ENCODE measurements at regions not wholly inside any gene's neighbourhood (a gene's known extent, or its start where the extent isn't known, plus 50 kb on each side); places are given as distances from the start of the nearest gene placed in this dataset.
A peak's percentile ranks its signal among the peaks of the same experiment; 100 is the strongest.

DNA sequence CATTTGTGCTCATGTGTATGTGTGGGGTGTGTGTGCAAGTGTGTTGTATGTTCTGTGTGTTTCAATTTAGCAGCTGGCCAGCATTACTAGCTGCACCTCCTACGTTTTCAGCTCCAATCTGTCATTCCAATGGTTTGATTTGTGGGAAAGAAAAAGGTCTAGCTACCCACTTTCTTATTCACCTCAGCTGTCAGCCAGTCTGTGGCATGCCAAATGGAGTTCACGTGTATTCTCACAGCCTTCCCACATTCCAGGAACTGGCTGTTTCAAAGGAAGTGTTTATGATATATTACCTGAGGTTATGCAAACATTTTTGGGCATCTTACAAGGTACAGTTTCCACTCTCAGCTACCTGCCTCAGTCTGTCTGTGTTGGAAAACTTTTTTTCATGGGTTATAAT is 220.2 kb upstream of the CPNE8 start:
- no peak for DNase-seq (ENCODE audit: low read depth in 2 of 2)

DNA sequence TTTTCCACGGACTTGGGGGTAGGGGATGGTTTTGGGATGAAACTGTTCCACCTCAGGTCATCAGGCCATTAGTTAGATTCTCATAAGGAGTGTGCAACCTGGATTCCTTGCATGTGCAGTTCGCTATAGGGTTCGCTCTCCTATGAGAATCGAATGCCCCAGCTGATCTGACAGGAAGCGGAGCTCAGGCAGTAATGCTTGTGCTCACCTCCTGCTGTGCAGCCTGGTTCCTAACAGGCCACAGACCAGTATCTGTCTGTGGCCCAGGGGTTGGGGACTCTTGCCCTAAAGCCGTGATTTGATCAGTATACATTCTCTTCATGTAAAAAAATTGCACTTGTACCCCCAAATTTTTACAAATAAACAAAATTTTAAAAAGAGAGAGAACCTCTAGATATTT is 219.4 kb upstream of the CPNE8 start:
- no peak for DNase-seq (ENCODE audit: low read depth in 2 of 2)

DNA sequence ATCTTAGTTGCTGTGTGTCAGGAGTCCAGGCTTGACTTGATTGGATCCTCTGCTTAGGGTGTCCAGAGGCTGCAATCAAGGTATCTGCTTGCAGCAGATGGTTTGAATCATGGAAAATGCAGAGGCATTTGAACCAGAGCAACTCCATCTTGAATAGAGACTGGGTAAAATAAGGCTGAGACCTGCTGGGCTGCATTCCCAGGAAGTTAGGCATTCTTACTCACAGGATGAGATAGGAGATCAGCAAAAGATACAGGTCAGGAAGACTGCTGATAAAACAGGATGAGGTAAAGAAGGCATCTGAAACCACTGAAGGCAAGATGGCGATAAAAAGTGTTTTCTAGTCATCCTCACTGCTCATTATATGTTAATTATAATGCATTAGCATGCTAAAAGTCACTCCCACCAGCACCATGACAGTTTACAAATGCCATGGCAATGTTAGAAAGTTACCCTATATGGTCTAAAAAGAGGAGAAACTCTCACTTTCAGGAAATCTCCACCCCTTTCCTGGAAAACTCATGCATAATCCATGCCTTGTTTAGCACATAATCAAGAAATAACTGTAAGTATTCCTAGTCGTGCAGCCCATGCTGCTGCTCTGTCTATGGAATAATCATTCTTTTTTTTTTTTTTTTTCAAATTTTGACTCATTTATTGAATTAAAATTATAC is 218.3 kb upstream of the CPNE8 start:
- no peak for DNase-seq (ENCODE audit: low read depth in 2 of 2)

DNA sequence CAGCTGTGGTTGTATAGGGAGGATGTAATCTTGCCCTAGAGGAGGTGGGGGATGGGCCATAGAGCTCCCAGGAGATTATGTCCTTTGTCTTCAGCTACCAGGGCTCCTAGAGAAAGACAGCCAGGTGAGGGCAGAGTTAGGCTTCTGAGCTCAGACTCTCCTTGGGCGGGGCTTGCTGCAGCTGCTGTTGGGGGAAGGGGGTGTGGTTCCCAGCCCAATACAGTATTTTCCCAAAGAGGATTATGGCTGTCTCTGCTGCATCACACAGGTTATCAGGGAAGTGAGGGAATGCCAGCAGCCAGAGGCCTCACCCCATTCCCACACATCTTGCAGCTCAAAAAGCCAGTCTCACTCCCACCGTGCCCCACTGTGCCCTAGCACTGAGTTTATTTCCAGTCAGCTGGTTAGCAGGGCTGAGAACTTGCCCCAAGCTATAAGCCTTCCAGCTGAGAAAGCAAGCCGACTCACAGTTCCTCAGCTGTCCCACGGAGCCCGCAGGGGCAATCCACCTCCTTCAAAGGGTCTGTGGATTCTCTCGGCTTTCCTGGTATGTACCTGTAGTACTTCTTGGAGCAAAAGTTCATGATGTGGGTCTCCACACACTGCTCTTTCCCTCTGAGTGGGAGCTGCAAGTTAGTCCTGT is 217.3 kb upstream of the CPNE8 start:
- no peak for DNase-seq (ENCODE audit: low read depth in 2 of 2)

DNA sequence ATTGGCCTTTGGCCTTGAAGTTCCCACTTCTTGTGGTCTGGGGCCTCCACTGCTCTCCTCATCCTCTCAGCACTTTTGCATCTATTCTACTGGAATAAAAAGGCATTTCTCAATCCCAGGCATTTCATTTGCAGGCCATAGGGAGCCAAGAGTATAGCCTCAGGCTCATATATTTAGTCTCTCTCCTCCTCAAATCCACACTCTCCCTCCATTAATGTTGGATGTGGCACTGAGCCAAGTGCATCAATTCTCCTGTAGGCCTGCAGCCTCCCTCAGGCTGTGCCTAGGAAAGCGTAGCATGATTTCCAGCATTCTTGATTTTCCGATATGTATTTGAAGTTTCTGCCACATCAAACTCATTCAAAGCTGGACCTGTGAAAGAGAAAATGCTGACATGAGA is 211.5 kb upstream of the CPNE8 start:
- DNase-seq (ENCODE audit: low read depth in 2 of 2), result no peak

DNA sequence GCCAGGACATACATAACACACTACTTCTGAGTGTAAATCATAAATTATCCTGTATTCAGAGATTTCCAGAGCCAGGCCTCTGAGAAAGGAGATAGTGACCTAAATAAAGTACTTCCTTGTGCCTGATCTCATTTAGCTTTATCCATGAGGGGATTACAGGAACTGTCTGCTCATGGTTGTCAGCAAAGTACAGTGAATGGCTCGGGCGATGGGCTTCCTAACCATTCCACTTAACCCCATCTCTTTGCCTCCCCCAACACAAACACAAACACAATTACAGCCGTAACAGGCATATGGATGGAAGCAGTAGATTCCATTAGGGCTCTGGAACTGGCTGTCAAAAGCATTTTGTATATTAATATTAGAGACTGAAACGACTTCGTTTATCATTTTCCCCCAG is 206.7 kb upstream of the CPNE8 start:
- DNase-seq (ENCODE audit: low read depth in 2 of 2), result no peak

DNA sequence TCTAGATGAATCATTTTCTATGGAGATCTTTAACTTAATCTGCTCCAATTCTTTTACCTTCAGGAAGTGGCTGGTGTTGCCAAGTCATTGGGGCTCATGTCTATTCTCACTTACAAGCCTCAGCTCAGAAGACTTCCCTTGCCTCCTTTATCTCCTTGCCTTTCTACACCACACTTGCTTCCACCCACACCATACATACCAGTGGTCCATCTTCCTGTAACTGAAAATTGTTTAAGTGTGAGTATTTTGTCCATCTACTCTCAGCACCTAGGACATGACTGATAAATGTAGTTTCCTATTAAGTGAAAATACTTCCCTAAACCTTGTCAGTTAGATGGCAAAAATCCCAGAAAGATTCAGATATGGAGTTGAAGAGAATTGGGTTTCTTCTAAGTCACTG is 199.7 kb upstream of the CPNE8 start:
- DNase-seq (ENCODE audit: low read depth in 2 of 2), result no peak

DNA sequence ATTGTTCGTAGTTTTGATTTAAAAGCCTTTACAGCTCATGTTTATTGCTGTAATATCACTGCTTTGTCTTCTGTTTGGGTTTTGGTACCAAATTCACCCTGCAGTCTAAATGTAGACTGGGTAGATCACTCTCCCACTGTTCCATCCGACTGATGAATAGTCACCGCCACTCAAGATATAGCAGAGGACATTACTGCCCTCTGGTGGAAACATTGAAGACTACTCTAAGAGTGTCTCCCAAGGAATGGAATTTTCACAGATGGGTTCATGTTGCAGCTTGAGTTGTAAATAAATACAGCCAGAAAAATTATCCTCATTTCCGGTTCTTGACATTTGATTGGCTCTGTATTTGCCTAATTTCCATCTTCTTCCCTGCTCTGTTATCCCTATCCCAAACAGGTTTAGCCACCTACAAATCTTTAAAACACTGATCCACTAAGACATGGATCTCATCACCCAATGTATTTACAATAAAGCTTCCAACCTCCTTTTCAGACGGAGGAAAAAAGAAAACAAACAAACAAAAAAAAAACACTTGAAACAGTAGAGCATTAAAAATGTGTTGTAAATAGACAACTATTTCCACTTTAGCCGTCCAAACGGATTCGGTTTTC is 198.3 kb upstream of the CPNE8 start:
- peak in 1 of 2 donors; percentile 2 for DNase-seq (ENCODE audit: low read depth in 2 of 2)

DNA sequence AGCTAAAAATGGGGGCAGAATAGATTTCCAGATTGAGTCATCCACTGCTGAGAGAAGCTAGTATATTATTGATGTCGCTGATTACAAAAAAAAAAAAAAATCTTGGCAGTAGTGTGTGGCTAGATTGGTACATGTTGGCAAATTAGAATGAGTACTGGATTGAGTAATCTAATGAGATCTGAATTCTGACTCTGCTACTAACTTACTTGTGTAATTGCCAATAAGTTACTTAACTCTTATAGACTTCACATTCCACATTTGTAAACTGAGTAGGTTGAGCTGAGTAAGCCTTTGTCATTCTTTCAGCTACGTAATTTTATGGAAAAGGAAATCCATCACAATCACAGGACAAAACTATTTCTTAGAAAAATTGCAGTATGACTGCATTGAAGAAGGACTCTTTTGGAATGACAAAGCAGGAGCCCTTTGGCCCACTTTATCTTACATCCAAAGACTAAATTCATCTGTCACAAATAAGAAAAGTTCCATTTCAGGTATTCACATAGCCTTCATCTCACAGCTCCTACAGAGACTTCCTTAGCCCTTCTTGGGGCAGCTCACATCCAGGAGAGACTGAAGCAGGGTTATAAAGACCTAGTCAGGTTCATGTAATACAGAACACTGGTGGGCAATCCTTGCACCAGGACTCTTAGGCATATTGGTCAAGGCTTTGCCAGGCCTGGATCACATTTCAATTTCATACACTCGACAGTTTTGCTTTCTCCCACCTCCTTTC is 197.3 kb upstream of the CPNE8 start:
- no peak for DNase-seq (ENCODE audit: low read depth in 2 of 2)

DNA sequence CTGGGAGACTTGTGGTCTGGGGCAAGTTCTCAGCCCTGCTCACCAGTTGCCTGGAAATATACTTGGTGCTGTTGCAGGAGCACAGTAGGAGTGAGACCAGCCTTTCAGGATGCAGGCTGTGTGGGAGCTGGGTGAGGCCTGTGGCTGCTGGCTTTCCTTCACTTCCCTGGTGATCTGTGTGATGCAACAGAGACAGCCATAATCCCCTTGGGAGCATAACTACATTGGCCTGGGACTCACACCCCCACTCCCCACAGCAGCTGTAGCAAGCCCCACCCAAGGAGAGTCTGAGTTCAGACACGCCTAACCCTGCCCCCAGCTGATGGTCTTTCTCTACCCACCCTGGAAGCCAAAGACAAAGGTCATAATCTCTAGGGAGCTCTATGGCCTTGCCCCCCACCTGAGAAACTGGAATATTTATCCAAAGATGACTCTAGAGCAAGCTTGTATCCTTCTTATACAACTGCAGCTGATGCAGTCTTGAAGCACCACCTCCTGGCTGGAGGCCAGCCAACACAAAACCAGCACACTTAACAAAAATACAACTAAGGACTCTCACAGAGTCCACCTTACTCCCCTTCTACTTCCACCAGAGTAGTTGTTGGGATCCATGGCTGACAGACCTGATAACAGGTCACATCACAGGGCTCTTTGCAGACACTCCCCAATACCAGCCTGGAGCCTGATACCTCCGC is 190.4 kb upstream of the CPNE8 start:
- DNase-seq (ENCODE audit: low read depth in 2 of 2), result no peak

DNA sequence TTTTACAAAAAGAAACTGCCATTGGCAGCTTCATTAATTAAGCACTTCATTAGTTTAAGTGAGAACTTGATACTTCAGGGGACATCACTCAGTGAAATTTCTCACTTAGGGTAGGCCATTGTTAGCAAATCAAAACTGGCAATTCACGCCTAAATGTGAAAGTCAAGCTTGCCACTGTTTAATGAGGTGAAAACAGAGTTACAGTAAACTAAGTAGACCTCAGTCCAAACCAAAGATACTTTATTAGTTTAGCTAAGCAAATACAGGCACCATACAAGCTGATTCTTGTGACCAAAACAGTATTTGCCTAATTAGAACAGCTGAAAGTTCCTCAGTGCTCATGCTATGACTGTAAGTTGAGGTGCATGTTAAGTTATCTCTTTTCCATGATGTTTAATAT is 176.5 kb upstream of the CPNE8 start:
- no peak for DNase-seq (ENCODE audit: low read depth in 2 of 2)

DNA sequence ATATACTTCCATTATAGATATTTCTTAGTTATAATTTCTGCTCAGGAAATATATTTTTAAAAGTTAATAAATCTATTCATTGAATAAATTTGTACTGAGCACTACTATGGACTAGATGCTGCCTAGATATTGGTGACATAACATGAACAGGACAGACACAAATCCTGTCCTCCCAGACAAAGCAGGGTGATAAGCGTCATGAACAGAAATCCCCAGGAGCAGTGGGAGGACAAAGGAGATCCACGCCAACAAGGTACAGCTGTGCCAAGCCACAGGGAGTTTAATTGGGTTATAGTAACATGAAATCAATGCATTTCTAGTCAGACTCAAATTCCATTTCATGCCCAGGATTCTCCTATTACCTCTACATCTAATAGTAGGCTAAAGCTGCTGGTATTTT is 171.8 kb upstream of the CPNE8 start:
- DNase-seq (ENCODE audit: low read depth in 2 of 2), result no peak

DNA sequence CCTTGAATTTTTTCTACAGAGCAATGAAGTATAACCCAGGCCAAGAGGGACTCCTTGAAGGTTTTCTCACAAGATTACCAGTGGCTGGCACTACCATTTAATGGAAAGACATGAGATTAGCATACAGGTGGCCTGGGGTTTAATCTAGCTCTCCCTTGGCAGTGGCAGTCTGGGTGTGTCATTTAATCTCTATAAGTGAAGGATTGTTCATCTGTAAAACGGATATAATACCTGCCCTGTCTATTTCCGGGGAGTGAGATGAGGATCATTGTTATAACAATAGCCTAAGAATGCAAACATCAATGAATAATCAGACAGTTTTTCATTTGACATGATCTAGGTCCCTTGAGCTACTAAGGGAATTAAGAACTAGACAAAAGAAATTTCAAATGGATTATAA is 168.7 kb upstream of the CPNE8 start:
- no peak for DNase-seq (ENCODE audit: low read depth in 2 of 2)

DNA sequence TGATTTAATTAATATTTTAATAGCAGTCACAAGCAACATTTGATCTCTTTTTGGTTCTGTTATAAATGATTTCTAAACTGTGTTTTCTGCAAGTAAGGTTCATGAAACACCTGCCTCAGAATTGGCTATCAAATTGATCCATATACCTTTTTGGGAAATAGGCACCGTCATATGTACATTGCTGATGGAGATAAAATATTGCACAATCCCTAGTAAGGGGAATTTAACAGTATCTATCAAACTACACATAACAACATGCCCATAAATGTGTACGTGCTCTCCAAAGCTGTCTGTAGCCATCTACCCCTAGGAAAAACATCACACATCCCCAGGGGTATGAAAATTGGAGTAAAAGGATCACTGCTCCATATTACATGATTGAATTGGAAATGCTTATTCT is 167.3 kb upstream of the CPNE8 start:
- no peak for DNase-seq (ENCODE audit: low read depth in 2 of 2)

DNA sequence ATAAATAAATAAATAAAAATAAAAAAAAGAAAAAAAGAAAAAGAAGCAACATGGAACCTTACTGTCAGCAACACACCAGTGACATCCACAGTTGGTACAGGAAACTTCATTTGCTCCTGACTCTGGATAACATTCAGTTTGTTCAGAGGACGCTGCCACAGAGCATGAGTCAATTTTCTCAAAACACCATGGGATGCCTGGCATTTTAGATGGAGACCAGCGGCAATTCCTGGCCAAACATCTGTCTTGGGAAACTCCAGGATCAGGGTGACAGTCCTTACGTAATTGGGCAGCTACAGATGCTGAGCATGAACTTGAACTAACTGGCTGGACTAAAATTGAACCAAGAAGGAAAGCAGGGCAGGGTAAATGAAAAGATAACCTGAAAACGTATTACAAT is 166.2 kb upstream of the CPNE8 start:
- no peak for DNase-seq (ENCODE audit: low read depth in 2 of 2)

DNA sequence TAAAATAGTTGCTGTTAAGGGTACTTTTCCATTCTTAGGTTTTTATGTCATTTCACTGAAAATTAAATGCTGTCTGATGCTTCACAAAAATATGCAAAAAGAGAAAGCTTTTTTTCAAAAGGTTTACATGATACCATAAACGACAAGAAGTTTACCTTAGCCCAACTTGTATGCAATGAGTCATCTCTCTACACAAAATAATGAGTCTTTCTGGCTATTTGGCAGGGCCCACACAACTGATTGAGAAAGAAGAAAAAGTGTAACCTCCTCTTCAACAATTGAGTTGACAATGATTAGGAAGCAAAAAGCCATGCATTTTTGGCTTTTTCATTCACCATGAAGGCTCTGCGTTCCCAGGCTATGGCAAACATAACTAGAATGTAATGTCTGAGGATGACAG is 165.4 kb upstream of the CPNE8 start:
- DNase-seq (ENCODE audit: low read depth in 2 of 2), result no peak

DNA sequence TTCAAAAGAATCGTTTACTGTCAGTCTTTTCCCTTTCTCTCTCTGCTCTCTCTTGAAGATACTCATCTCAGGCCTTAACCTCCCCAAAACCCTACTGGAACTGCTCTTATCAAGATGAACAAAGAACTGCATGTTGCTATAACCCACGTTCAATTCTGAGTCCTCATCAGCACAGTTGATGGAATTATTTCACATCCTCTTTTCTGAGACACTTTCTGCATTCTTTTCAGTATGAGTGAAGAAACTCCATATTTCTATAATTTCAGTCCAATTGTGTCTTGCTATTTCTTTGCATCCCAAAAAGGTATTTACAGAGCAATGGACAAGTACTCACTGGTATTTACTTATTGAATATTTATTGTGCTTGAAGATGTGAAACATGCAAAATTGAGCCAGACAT is 160.1 kb upstream of the CPNE8 start:
- no peak for DNase-seq (ENCODE audit: low read depth in 2 of 2)

DNA sequence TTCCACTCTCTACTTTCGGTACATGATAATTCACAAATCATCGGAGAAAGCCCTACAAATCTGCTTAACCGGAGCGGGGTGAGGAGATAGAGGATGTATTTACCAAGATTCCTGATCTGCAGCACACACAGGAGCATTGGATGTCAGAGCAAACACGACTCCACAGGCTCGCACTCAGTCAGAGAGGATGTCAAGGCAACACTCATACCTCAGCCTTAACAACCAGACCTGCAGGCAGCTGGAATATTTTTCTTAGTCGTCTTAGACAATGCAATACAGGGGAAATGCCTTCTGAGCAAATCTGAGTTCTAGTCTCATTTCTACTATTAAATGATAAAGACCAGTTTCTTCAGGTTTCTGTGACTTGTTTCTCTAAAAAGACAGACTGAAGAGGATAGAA is 159.3 kb upstream of the CPNE8 start:
- DNase-seq (ENCODE audit: low read depth in 2 of 2), result no peak

DNA sequence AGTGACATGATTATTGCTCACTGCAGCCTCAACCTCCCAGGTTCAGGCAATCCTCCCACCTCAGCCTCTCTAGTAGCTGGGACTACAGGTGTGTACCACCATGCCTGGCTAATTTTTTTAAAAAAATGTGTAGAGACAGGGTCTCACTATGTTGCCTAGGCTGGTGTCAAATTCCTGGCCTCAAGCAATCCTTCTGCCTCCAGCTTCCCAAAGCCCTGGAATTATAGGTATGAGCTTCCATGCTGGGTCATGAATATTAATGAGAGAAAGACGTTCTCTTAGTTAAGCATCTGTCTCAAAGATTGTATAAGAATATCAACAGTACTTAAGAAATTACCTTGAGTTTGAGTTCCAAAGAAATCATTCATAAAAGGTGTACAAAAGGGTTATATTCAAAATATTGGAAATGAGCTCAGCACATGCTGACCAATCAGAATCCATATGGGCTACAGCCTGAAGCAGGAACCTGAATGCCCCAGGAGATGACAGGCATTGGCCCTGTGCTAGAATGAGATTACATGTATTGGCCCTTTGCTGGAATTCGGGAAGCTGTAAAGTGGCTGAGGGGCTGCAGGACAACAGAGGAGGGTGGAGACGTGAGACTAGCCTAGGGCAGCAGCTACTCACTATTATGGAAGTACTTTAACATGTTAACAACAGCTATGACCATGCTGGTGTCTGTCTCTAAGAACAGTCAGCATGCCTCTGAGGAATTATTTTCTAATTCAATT is 157.0 kb upstream of the CPNE8 start:
- DNase-seq (ENCODE audit: low read depth in 2 of 2), result no peak

DNA sequence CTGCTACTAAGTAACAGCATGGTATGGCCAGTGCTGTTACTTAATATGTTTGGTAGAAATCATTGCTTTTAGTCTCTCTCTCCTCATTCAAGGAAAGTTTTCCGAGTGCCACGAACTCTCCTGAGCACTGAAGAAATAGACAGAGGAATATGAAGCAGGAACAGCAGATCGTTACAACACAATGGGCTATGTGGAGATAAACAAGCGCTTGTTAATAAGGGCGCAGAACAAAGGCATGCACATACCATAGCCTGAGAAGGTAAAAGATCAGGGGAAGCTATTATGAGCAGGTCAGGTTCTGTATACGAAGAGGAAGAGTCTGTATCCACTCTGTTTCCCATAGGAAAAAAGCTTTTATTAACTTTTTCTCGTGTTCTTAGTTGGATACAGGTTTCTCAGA is 156.2 kb upstream of the CPNE8 start:
- DNase-seq (ENCODE audit: low read depth in 2 of 2), result no peak

DNA sequence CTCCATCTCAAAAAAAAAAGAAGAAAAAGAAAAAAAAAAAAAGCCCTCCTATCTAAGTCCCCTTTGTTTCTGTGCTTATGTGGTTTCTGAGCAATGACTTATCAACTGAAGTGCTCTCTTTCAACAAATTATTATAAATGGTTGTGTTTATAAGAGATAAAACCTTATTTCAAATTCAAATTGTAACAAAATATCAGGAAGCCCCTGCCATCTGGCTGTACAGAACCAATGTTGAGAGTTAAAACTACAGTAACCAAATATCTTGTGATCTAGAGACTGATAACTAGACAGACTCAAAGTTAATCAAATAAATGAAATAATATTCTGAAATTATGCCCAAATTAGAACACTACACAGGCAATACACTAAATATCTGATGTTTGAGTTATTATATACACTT is 143.0 kb upstream of the CPNE8 start:
- DNase-seq (ENCODE audit: low read depth in 2 of 2), result no peak

All from activated CD4-positive, alpha-beta T cell treated with anti-CD3 and anti-CD28 coated beads for 24 hours (primary cell).